ENCODE measurements at regions not wholly inside any gene's neighbourhood (a gene's known extent, or its start where the extent isn't known, plus 50 kb on each side); places are given as distances from the start of the nearest gene placed in this dataset.

- TF ChIP-seq TCF7L2 (IDR thresholded peaks at IDR 0.05; ENCODE audit: borderline replicate concordance, low read depth, low read length) (no peak), ZNF24 (tag by site-specific recombination; IDR thresholded peaks at IDR 0.05) (no peak), ZNF121 (tag by site-specific recombination; IDR thresholded peaks at IDR 0.05) (no peak), ZNF174 (tag by site-specific recombination; IDR thresholded peaks at IDR 0.05) (no peak), ZNF664 (tag by site-specific recombination; IDR thresholded peaks at IDR 0.05) (no peak), ZNF677 (tag by site-specific recombination; IDR thresholded peaks at IDR 0.05) (no peak), ZNF596 (tag by site-specific recombination; IDR thresholded peaks at IDR 0.05) (no peak), ZEB2 (tag by site-specific recombination; IDR thresholded peaks at IDR 0.05) (no peak), ZNF639 (tag by site-specific recombination; IDR thresholded peaks at IDR 0.05) (no peak)
- TF ChIP-seq, protein P1, sequence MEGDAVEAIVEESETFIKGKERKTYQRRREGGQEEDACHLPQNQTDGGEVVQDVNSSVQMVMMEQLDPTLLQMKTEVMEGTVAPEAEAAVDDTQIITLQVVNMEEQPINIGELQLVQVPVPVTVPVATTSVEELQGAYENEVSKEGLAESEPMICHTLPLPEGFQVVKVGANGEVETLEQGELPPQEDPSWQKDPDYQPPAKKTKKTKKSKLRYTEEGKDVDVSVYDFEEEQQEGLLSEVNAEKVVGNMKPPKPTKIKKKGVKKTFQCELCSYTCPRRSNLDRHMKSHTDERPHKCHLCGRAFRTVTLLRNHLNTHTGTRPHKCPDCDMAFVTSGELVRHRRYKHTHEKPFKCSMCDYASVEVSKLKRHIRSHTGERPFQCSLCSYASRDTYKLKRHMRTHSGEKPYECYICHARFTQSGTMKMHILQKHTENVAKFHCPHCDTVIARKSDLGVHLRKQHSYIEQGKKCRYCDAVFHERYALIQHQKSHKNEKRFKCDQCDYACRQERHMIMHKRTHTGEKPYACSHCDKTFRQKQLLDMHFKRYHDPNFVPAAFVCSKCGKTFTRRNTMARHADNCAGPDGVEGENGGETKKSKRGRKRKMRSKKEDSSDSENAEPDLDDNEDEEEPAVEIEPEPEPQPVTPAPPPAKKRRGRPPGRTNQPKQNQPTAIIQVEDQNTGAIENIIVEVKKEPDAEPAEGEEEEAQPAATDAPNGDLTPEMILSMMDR (tag by site-specific recombination; IDR thresholded peaks at IDR 0.05), result no peak
- TF ChIP-seq, protein P2, sequence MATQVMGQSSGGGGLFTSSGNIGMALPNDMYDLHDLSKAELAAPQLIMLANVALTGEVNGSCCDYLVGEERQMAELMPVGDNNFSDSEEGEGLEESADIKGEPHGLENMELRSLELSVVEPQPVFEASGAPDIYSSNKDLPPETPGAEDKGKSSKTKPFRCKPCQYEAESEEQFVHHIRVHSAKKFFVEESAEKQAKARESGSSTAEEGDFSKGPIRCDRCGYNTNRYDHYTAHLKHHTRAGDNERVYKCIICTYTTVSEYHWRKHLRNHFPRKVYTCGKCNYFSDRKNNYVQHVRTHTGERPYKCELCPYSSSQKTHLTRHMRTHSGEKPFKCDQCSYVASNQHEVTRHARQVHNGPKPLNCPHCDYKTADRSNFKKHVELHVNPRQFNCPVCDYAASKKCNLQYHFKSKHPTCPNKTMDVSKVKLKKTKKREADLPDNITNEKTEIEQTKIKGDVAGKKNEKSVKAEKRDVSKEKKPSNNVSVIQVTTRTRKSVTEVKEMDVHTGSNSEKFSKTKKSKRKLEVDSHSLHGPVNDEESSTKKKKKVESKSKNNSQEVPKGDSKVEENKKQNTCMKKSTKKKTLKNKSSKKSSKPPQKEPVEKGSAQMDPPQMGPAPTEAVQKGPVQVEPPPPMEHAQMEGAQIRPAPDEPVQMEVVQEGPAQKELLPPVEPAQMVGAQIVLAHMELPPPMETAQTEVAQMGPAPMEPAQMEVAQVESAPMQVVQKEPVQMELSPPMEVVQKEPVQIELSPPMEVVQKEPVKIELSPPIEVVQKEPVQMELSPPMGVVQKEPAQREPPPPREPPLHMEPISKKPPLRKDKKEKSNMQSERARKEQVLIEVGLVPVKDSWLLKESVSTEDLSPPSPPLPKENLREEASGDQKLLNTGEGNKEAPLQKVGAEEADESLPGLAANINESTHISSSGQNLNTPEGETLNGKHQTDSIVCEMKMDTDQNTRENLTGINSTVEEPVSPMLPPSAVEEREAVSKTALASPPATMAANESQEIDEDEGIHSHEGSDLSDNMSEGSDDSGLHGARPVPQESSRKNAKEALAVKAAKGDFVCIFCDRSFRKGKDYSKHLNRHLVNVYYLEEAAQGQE (tag by site-specific recombination; IDR thresholded peaks at IDR 0.05), result no peak
Measured at GRCh38 chr2:76281156-76281841, 570.6 kb upstream of the GCFC2 start.

Measured in HEK293 (cell line).